Epithelial cell of proximal tubule (primary cell): ENCODE measurements at regions not wholly inside any gene's neighbourhood (a gene's known extent, or its start where the extent isn't known, plus 50 kb on each side); places are given as distances from the start of the nearest gene placed in this dataset.

ENCODE experiments used
- DNase-seq: peaks from one replicate; pipeline ENCODE4 v3.0.0-alpha.2; 2011; ENCODE audit warnings: low read depth
- H3K4me3 ChIP-seq: 2 replicates; pipeline ENCODE4 v1.5.1; 2011; ENCODE audit warnings: low read depth, mild to moderate bottlenecking, low read length
- TF ChIP-seq, protein P1 (sequence below): conservative IDR thresholded peaks from 2 replicates; pipeline ENCODE4 v1.5.1; 2012; ENCODE audit warnings: low read depth, mild to moderate bottlenecking, low read length

GRCh38 chr2:136452528-136452927, 312.8 kb upstream of the THSD7B start:
- no peak overlapping the region for H3K4me3 ChIP-seq
- DNase-seq: no peak
- TF ChIP-seq, protein P1, sequence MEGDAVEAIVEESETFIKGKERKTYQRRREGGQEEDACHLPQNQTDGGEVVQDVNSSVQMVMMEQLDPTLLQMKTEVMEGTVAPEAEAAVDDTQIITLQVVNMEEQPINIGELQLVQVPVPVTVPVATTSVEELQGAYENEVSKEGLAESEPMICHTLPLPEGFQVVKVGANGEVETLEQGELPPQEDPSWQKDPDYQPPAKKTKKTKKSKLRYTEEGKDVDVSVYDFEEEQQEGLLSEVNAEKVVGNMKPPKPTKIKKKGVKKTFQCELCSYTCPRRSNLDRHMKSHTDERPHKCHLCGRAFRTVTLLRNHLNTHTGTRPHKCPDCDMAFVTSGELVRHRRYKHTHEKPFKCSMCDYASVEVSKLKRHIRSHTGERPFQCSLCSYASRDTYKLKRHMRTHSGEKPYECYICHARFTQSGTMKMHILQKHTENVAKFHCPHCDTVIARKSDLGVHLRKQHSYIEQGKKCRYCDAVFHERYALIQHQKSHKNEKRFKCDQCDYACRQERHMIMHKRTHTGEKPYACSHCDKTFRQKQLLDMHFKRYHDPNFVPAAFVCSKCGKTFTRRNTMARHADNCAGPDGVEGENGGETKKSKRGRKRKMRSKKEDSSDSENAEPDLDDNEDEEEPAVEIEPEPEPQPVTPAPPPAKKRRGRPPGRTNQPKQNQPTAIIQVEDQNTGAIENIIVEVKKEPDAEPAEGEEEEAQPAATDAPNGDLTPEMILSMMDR: no peak

DNA sequence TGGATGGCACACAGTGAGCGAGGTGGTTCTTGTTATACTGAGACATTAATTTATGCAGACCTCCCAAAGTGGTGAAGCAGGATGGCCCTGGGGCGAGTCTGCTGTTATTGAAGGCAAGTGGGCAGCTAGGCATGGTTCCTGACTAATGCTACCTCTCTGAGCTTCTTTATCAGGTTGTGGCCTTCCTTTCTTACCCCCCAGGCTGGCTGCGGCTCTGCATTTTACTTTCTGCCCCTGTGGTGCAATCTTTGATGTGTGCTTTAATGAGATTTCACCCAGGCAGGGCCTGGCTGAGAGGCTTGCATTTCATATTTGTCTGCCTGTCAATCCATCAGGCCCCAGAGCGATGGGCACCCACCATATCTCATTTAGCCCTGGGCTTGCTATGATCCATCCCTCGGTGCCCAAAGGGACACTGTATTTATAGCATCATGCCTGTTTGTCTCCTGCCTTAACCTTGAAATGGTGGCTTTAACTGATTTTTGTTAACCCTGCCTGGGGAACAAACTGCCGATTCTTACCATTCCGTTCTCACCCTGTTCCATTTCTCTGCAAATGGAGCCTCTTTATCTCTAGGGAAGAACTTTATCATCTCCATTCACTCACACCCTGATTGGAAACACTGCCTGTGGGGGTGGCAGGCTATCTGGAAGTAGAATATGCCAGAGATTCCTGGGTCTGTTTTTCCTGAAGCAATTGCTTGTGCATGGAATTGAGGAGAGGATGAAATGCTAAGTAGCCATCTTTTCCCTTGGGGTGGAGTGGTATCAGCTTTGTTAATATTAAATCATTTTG, 316.2 kb upstream of the THSD7B start:
- DNase-seq: no peak
- TF ChIP-seq, protein P1: no peak
- H3K4me3 ChIP-seq: no peak overlapping the region

DNA sequence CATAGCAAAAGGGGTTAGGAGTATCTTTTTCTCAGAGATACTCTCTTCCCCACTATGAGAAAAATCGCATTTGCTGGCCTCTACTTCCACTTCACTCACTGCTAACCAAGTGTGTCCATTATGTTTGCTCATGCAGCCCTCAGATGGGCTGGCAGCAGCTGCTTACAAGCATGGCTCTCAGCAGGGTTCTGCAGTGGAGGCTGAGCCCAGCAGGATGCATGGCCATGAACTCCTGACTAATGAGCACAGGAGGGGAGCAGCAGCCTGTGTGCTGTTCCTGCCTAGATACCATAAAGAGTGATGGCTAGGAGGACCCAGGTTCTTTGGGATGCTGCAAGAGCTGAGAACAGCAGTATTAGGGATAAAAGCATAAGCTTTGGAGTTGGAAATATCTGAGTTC, 316.9 kb upstream of the THSD7B start:
- TF ChIP-seq, protein P1: no peak
- DNase-seq: no peak
- H3K4me3 ChIP-seq: no peak overlapping the region

GRCh38 chr2:136444323-136444722, 321.0 kb upstream of the THSD7B start:
- DNase-seq: peak; percentile 26
- TF ChIP-seq, protein P1: no peak

GRCh38 chr2:136443661-136444060, 321.7 kb upstream of the THSD7B start:
- H3K4me3 ChIP-seq: no peak overlapping the region
- TF ChIP-seq, protein P1: no peak
- no peak for DNase-seq

More at GRCh38 chr2:136444323-136444722, 321.0 kb upstream of the THSD7B start:
- no peak overlapping the region for H3K4me3 ChIP-seq

DNA sequence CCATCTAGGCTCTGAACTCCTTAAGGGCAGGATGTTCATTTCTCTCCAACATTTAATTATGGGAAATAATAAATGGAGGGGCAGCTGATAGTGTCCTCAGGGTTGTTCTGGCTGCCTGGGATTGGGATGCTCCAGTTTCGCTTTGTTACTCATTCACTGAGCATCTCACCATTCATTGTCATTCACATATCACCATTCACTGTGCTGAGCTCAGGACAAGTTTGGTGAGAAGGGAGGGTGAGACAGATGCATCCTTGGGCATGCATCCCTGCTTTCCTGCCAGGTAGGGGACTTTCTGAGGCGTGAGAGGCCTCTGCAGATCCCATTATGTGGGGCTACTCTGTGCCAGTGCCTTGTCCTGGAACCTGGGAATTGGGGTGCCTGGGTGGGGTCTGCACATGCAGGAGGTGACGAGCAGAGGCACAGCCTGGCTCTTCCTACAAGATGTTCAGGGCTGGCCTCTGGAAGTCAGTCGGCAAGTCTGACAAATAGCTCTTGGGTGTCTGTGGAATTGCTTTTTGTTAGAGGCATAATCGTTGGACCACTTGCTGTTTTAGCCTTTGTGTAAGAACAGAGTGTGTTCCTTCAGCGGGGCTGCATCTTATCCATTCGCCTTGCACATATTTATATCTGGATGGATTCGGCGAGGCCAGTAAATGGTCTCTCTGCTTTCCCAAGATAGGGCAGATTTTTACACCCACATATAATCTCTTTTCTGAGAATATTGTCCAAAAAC, 323.2 kb upstream of the THSD7B start:
- no peak overlapping the region for H3K4me3 ChIP-seq
- no peak for DNase-seq
- TF ChIP-seq, protein P1: no peak
